ENCODE measurements at regions not wholly inside any gene's neighbourhood (a gene's known extent, or its start where the extent isn't known, plus 50 kb on each side); places are given as distances from the start of the nearest gene placed in this dataset.

- DNase-seq (ENCODE audit: low read depth, low spot score), result no peak
- no peaks in the 10 kb centered on the region for H3K9me3 ChIP-seq (ENCODE audit: insufficient read depth, low read length)
- no peak overlapping the region for H3K9ac ChIP-seq (ENCODE audit: insufficient read length, low read depth)
- no peaks in the 10 kb centered on the region for H3K36me3 ChIP-seq (ENCODE audit: insufficient read depth, insufficient read length, low read length)
- H3K4me3 ChIP-seq (ENCODE audit: insufficient read length, low read depth), result no peak overlapping the region
- no peaks in the 10 kb centered on the region for H3K27me3 ChIP-seq (ENCODE audit: insufficient read depth, insufficient read length)
- TF ChIP-seq SUZ12 (IDR thresholded peaks at IDR 0.05; ENCODE audit: extremely low read depth, insufficient read depth, insufficient read length) (no peak), YY1 (IDR thresholded peaks at IDR 0.05; ENCODE audit: insufficient read depth, insufficient read length) (no peak), ZNF274 (IDR thresholded peaks at IDR 0.05; ENCODE audit: low read depth, low read length) (no peak)
- H3K4me1 ChIP-seq (ENCODE audit: insufficient read depth, insufficient read length), result no peaks in the 10 kb centered on the region
Observed at GRCh38 chr7:85702348-85702747, 515.5 kb upstream of the SEMA3D start.

GRCh38 chr7:85699482-85699881 is 512.6 kb upstream of the SEMA3D start:
- DNase-seq (ENCODE audit: low read depth, low spot score), result no peak
- Histone ChIP-seq H3K9ac (ENCODE audit: insufficient read length, low read depth) (no peak overlapping the region), H3K4me1 (ENCODE audit: insufficient read depth, insufficient read length) (no peaks in the 10 kb centered on the region), H3K9me3 (ENCODE audit: insufficient read depth, low read length) (no peaks in the 10 kb centered on the region), H3K27me3 (ENCODE audit: insufficient read depth, insufficient read length) (no peaks in the 10 kb centered on the region), H3K4me3 (ENCODE audit: insufficient read length, low read depth) (no peak overlapping the region), H3K36me3 (ENCODE audit: insufficient read depth, insufficient read length, low read length) (no peaks in the 10 kb centered on the region)
- TF ChIP-seq YY1 (IDR thresholded peaks at IDR 0.05; ENCODE audit: insufficient read depth, insufficient read length) (no peak), SUZ12 (IDR thresholded peaks at IDR 0.05; ENCODE audit: extremely low read depth, insufficient read depth, insufficient read length) (no peak), ZNF274 (IDR thresholded peaks at IDR 0.05; ENCODE audit: low read depth, low read length) (no peak)

GRCh38 chr7:85695533-85695932 is 508.7 kb upstream of the SEMA3D start:
- Histone ChIP-seq H3K9ac (ENCODE audit: insufficient read length, low read depth) (no peak overlapping the region), H3K4me3 (ENCODE audit: insufficient read length, low read depth) (no peak overlapping the region), H3K9me3 (ENCODE audit: insufficient read depth, low read length) (no peaks in the 10 kb centered on the region), H3K36me3 (ENCODE audit: insufficient read depth, insufficient read length, low read length) (no peaks in the 10 kb centered on the region), H3K4me1 (ENCODE audit: insufficient read depth, insufficient read length) (no peaks in the 10 kb centered on the region), H3K27me3 (ENCODE audit: insufficient read depth, insufficient read length) (no peaks in the 10 kb centered on the region)
- TF ChIP-seq ZNF274 (IDR thresholded peaks at IDR 0.05; ENCODE audit: low read depth, low read length) (no peak), SUZ12 (IDR thresholded peaks at IDR 0.05; ENCODE audit: extremely low read depth, insufficient read depth, insufficient read length) (no peak), YY1 (IDR thresholded peaks at IDR 0.05; ENCODE audit: insufficient read depth, insufficient read length) (no peak)
- no peak for DNase-seq (ENCODE audit: low read depth, low spot score)

- no peak for TF ChIP-seq YY1 (IDR thresholded peaks at IDR 0.05; ENCODE audit: insufficient read depth, insufficient read length)
- no peak for TF ChIP-seq ZNF274 (IDR thresholded peaks at IDR 0.05; ENCODE audit: low read depth, low read length)
- TF ChIP-seq SUZ12 (IDR thresholded peaks at IDR 0.05; ENCODE audit: extremely low read depth, insufficient read depth, insufficient read length), result no peak
- H3K4me3 ChIP-seq (ENCODE audit: insufficient read length, low read depth), result no peak overlapping the region
Observed at GRCh38 chr7:85695041-85695440, 508.2 kb upstream of the SEMA3D start.

GRCh38 chr7:85693326-85693725 is 506.5 kb upstream of the SEMA3D start:
- DNase-seq (ENCODE audit: low read depth, low spot score), result no peak
- Histone ChIP-seq H3K4me1 (ENCODE audit: insufficient read depth, insufficient read length) (no peaks in the 10 kb centered on the region), H3K9me3 (ENCODE audit: insufficient read depth, low read length) (no peaks in the 10 kb centered on the region), H3K27me3 (ENCODE audit: insufficient read depth, insufficient read length) (no peaks in the 10 kb centered on the region), H3K4me3 (ENCODE audit: insufficient read length, low read depth) (no peak overlapping the region), H3K9ac (ENCODE audit: insufficient read length, low read depth) (no peak overlapping the region), H3K36me3 (ENCODE audit: insufficient read depth, insufficient read length, low read length) (no peaks in the 10 kb centered on the region)
- no peak for TF ChIP-seq SUZ12 (IDR thresholded peaks at IDR 0.05; ENCODE audit: extremely low read depth, insufficient read depth, insufficient read length)
- no peak for TF ChIP-seq ZNF274 (IDR thresholded peaks at IDR 0.05; ENCODE audit: low read depth, low read length)
- TF ChIP-seq YY1 (IDR thresholded peaks at IDR 0.05; ENCODE audit: insufficient read depth, insufficient read length), result no peak

More at GRCh38 chr7:85695041-85695440, 508.2 kb upstream of the SEMA3D start:
- DNase-seq (ENCODE audit: low read depth, low spot score), result no peak
- H3K9me3 ChIP-seq (ENCODE audit: insufficient read depth, low read length), result no peaks in the 10 kb centered on the region
- H3K27me3 ChIP-seq (ENCODE audit: insufficient read depth, insufficient read length), result no peaks in the 10 kb centered on the region
- H3K9ac ChIP-seq (ENCODE audit: insufficient read length, low read depth), result no peak overlapping the region
- H3K36me3 ChIP-seq (ENCODE audit: insufficient read depth, insufficient read length, low read length), result no peaks in the 10 kb centered on the region
- H3K4me1 ChIP-seq (ENCODE audit: insufficient read depth, insufficient read length), result no peaks in the 10 kb centered on the region

GRCh38 chr7:85688712-85689111 is 501.9 kb upstream of the SEMA3D start:
- Histone ChIP-seq H3K36me3 (ENCODE audit: insufficient read depth, insufficient read length, low read length) (no peaks in the 10 kb centered on the region), H3K9ac (ENCODE audit: insufficient read length, low read depth) (no peak overlapping the region), H3K9me3 (ENCODE audit: insufficient read depth, low read length) (peaks cover 14% of the 10 kb centered on the region; the same call in 1 of the 2 replicates), H3K27me3 (ENCODE audit: insufficient read depth, insufficient read length) (no peaks in the 10 kb centered on the region), H3K4me3 (ENCODE audit: insufficient read length, low read depth) (no peak overlapping the region), H3K4me1 (ENCODE audit: insufficient read depth, insufficient read length) (no peaks in the 10 kb centered on the region)
- TF ChIP-seq YY1 (IDR thresholded peaks at IDR 0.05; ENCODE audit: insufficient read depth, insufficient read length) (no peak), SUZ12 (IDR thresholded peaks at IDR 0.05; ENCODE audit: extremely low read depth, insufficient read depth, insufficient read length) (no peak), ZNF274 (IDR thresholded peaks at IDR 0.05; ENCODE audit: low read depth, low read length) (no peak)
- no peak for DNase-seq (ENCODE audit: low read depth, low spot score)

- H3K36me3 ChIP-seq (ENCODE audit: insufficient read depth, insufficient read length, low read length), result no peaks in the 10 kb centered on the region
- no peak overlapping the region for H3K4me3 ChIP-seq (ENCODE audit: insufficient read length, low read depth)
- H3K9me3 ChIP-seq (ENCODE audit: insufficient read depth, low read length), result peaks cover 14% of the 10 kb centered on the region
- TF ChIP-seq ZNF274 (IDR thresholded peaks at IDR 0.05; ENCODE audit: low read depth, low read length) (no peak), YY1 (IDR thresholded peaks at IDR 0.05; ENCODE audit: insufficient read depth, insufficient read length) (no peak), SUZ12 (IDR thresholded peaks at IDR 0.05; ENCODE audit: extremely low read depth, insufficient read depth, insufficient read length) (no peak)
- H3K27me3 ChIP-seq (ENCODE audit: insufficient read depth, insufficient read length), result no peaks in the 10 kb centered on the region
- H3K4me1 ChIP-seq (ENCODE audit: insufficient read depth, insufficient read length), result no peaks in the 10 kb centered on the region
- no peak overlapping the region for H3K9ac ChIP-seq (ENCODE audit: insufficient read length, low read depth)
- DNase-seq (ENCODE audit: low read depth, low spot score), result peak; percentile 22
Observed at GRCh38 chr7:85686401-85687181, 499.7 kb upstream of the SEMA3D start.
